ENCODE measurements at regions not wholly inside any gene's neighbourhood (a gene's known extent, or its start where the extent isn't known, plus 50 kb on each side); places are given as distances from the start of the nearest gene placed in this dataset.

GRCh38 chr6:152909241-152909640 is 73.6 kb downstream of the FBXO5 start:
- Histone ChIP-seq H3K4me3 (ENCODE audit: low read length) (no peak overlapping the region), H3K27ac (ENCODE audit: low read length) (no peak overlapping the region), H3K4me1 (ENCODE audit: control insufficient read depth, low read depth, low read length) (peaks cover 9% of the 10 kb centered on the region), H3K9ac (ENCODE audit: low read length) (no peak overlapping the region), H3K9me3 (ENCODE audit: control insufficient read depth, low read depth, low read length) (no peaks in the 10 kb centered on the region), H3K36me3 (ENCODE audit: control insufficient read depth, low read depth, low read length) (no peaks in the 10 kb centered on the region), H3K27me3 (ENCODE audit: control insufficient read depth, insufficient read depth, low read length) (peaks cover 31% of the 10 kb centered on the region)

GRCh38 chr6:152916035-152916434 is 66.8 kb downstream of the FBXO5 start:
- Histone ChIP-seq H3K9ac (ENCODE audit: low read length) (no peak overlapping the region), H3K4me3 (ENCODE audit: low read length) (no peak overlapping the region), H3K36me3 (ENCODE audit: control insufficient read depth, low read depth, low read length) (no peaks in the 10 kb centered on the region), H3K9me3 (ENCODE audit: control insufficient read depth, low read depth, low read length) (no peaks in the 10 kb centered on the region), H3K27me3 (ENCODE audit: control insufficient read depth, insufficient read depth, low read length) (no peaks in the 10 kb centered on the region), H3K27ac (ENCODE audit: low read length) (no peak overlapping the region), H3K4me1 (ENCODE audit: control insufficient read depth, low read depth, low read length) (peaks cover 8% of the 10 kb centered on the region)

GRCh38 chr6:152918991-152919390 is 63.9 kb downstream of the FBXO5 start:
- H3K36me3 ChIP-seq (ENCODE audit: control insufficient read depth, low read depth, low read length): no peaks in the 10 kb centered on the region
- H3K27ac ChIP-seq (ENCODE audit: low read length): no peak overlapping the region
- no peaks in the 10 kb centered on the region for H3K9me3 ChIP-seq (ENCODE audit: control insufficient read depth, low read depth, low read length)
- H3K9ac ChIP-seq (ENCODE audit: low read length): no peak overlapping the region
- H3K4me1 ChIP-seq (ENCODE audit: control insufficient read depth, low read depth, low read length): peaks cover 8% of the 10 kb centered on the region
- H3K27me3 ChIP-seq (ENCODE audit: control insufficient read depth, insufficient read depth, low read length): no peaks in the 10 kb centered on the region
- H3K4me3 ChIP-seq (ENCODE audit: low read length): no peak overlapping the region

- H3K4me1 ChIP-seq (ENCODE audit: control insufficient read depth, low read depth, low read length): peaks cover 8% of the 10 kb centered on the region
- H3K27me3 ChIP-seq (ENCODE audit: control insufficient read depth, insufficient read depth, low read length): no peaks in the 10 kb centered on the region
- no peaks in the 10 kb centered on the region for H3K36me3 ChIP-seq (ENCODE audit: control insufficient read depth, low read depth, low read length)
- H3K4me3 ChIP-seq (ENCODE audit: low read length): no peak overlapping the region
- no peaks in the 10 kb centered on the region for H3K9me3 ChIP-seq (ENCODE audit: control insufficient read depth, low read depth, low read length)
- H3K9ac ChIP-seq (ENCODE audit: low read length): no peak overlapping the region
- H3K27ac ChIP-seq (ENCODE audit: low read length): no peak overlapping the region
Measured at GRCh38 chr6:152920016-152920415, 62.8 kb downstream of the FBXO5 start.
